GM19240 (cell line): ENCODE measurements at regions not wholly inside any gene's neighbourhood (a gene's known extent, or its start where the extent isn't known, plus 50 kb on each side); places are given as distances from the start of the nearest gene placed in this dataset.
"Not testable (repeated sequence)": the region's sequence is repeated elsewhere in the genome, so short reads cannot be mapped to it uniquely, and the experiment has no call there.

ENCODE experiments used
- DNase-seq: peaks from one replicate; pipeline ENCODE4 v3.0.0; 2011; ENCODE audit warnings: low spot score; ENCODE audit not compliant: insufficient read length

DNA sequence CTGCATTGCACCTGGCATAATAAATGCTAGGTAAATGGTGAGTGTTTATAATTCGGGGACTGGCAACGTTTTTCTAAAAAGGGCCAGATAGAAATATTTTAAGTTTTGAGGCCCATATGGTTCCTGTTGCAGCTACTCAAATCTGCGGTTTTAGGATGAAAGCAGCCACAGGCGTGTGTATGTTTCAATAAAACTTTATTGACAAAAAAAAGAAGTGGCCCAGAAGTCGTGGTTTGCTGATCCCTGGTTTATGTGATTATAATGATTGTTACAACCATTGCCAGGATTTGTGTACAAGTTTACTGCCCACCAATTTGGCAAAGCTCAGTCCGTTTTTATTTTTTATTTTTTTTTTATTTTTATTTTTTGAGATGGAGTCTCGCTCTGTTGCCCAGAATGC, 536.1 kb downstream of the XYLT1 start:
- DNase-seq, result no peak

DNA sequence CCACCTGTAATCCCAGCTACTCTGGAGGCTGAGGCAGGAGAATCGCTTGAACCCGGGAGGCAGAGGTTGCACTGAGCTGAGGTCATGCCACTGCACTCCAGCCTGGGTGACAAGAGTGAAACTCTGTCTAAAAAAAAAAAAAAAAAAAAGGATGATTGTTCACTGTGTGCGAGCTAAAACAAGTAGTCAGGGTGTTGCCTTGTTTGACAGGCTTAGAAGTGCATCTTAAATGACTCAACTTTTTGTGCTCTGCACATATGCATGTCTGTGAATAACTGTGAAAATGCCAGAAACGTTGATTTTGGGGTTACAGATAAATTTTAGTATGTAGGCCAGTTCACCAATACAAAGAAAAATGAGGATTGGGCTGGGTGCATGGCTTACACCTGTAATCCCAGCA, 534.9 kb downstream of the XYLT1 start:
- DNase-seq, result not testable (repeated sequence)

DNA sequence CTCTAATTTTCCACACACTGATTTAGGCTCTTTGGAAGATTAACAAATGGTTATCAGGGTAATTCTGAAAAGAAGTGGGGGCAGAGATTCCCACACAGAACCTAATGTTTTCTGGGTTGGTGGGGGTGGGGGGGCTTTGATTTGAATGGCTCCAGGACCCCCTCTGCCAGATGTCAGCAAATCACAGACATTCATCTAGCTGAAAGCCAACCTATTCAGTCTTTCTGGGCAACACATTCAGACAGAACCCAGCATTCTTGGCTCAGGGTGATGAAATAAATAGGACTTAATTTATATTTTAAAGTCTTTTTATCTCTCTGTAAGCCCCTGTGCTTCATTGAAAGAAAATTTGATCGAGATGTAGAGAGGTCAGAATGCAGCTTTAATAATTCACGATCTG, 533.2 kb downstream of the XYLT1 start:
- no peak for DNase-seq

DNA sequence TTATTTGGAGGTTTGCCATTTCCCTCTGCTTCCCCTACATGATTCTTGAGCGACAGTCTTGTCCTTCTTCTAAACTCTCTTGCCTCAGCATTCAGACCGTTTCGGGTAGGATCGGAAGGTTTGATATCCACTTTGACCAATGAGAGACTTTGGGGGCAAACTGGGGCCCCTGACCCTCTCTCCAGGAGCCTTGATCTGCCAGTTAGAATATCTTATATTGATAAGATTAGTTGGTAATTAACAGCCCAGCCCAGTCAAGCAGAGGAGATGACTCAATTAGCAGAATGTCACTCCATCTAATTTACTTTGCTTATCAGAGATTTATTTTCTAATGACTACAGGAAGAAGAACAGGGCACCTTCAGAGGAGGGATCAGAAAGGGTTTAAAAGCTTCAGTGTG, 532.8 kb downstream of the XYLT1 start:
- DNase-seq, result no peak

DNA sequence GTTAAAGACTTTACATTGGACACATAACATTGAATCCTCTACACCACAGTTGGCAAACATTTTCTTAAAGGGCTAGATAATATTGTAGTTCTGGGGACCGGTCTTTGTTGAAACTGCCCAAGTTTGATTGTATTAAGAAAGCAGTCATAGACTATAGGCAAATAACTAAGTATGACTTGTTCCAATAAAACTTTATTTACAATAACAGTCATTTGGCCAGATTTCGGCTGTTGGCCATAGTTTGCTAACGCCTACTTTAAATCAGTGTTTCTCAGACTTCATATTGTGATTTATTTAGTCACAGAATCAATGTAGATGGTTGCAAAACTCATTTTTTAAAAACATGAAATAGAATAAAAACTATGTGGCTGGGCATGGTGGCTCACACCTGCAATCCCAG, 531.8 kb downstream of the XYLT1 start:
- DNase-seq, result no peak

DNA sequence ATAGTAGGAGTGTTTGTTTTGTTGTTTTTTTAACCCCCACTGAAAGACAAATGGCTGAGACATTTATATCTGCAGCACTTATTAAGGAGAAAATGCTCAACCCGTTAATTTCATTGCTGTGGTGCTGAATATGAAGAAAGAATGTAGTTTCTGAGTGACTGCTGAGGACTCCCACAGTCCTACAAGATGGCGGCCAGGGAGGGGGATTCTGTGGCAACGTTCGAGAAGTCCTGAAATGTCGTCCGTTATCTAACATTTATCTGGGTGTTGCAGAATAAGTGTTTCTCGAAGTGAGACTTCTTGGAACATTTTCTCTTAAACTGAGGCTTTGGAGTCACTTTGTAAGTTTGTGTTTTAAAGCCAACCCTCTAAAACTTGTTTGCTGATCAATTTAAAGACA, 530.4 kb downstream of the XYLT1 start:
- no peak for DNase-seq

DNA sequence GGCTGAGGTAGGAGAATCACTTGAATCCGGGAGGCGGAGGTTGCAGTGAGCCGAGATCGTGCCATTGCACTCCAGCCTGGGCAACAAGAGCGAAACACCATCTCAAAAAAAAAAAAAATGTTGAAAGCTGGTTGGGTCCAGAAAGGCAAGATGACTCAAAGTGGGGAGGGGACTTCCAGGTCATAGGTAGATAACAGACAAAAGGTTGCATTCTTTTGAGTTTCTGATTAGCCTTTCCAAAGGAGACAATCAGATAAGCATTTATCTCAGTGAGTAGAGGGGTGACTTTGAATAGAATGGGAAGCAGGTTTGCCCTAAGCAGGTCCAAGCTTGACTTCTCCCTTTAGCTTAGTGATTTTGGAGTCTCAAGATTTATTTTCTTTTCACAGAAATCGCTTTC, 527.9 kb downstream of the XYLT1 start:
- DNase-seq, result not testable (repeated sequence)

DNA sequence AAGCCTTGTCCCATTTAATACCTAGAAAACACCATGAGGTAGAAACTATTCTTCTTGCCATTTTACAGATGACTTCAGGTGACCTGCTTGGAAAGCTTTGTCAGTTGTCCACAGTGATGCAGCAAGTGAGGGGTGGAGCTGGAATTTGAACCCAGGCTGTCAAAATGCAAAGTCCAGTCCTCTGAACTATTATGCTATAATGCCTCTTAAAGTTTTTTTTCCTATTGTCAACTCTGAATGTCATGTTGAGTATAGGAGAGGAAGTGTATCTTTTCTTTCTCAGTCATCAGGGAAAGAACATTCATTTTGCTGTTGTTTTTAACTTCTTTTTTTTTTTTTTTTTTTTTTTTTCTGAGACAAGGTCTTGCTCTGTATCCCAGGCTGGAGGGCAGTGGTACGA, 525.6 kb downstream of the XYLT1 start:
- no peak for DNase-seq

DNA sequence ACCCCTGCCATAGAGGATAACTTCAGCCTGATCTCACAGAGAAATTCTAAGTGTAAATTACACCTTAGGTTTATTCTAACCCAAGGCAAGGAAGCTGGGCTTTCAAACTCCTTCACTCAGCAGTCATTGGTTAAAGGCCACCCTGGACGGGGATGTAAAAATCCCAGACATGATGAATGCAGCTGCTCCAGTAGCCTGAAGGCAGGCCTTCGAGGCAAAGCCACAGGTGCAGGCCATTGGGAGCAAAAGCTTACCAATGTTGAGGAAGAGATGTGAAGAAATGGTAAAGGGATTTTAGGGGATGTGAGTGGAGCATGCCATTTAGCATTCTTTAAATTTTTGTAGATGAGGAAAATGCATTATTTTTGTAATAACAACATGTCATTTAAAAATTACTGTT, 514.4 kb downstream of the XYLT1 start:
- no peak for DNase-seq

DNA sequence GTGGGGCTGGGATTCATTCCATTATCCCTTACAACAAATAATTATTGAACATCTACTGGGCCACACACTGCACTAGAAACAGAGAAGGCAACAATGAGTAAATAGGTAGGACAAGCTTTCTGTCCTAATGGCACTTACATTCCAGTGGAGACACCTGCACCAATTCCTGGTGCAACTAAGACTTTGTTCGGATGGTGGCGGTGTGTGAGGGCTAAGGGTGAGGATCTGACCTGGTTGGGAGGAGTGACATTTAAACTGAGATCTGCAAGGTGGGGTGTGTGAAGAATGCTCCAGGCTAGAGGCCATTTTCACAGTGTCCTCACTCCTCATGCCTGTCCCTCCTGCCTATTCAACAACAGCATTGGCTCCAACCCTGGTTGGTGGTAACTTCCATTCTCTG, 510.0 kb downstream of the XYLT1 start:
- DNase-seq, result no peak

DNA sequence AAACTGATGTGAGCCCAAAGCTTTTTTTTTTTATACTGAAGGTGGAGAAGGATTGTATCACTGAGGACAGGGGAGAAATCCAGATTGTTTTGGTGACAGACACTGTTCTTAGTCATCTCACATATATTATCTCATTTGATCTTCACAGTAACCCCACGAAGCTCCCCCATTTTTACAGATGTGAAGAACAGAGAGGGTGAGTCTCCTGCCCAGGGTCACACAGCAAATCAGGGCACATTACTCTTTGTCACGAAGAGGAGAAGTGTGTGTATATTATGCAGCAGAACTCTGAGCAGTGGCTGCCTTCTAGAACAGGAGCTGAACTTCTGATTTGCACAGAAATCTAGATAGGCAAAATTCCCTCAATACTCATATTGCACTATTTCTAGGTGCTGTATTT, 504.3 kb downstream of the XYLT1 start:
- no peak for DNase-seq

DNA sequence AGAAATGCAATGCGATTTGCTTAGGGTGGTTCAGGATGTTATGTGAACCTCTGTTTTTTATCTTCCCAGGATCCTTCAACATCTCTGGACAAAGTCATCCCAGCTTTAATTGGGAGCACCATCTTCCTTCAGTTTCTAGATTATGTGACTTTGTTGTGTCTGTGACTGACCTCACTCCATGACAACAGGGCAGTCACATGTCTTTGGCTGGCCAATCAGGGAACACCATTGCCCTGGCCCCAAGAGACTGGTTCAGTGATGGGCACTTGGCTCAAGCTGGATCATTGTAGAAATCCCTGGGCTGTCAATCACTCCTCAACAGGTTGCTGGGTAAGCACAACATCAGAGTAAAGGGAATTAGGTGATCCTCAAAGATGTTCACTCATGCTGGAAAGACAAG, 499.7 kb downstream of the XYLT1 start:
- no peak for DNase-seq

DNA sequence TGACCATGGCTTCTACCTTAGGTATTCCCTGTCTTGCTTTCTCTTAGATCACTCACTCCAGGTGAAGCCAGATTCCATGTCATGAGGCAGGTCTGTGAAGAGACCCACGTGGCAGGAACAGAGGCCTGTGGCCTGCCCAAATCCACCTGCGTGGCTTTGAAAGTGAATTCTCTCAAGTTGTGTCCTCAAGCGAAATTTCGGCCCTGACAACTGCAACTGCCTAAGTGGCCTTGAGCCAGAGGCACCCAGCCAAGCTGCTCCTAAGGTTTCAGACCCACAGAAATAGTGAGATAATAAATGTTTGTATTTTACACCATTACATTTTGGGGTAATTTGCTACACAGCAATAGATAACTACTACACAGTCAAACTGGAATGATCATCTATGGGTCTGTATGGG, 497.9 kb downstream of the XYLT1 start:
- no peak for DNase-seq

DNA sequence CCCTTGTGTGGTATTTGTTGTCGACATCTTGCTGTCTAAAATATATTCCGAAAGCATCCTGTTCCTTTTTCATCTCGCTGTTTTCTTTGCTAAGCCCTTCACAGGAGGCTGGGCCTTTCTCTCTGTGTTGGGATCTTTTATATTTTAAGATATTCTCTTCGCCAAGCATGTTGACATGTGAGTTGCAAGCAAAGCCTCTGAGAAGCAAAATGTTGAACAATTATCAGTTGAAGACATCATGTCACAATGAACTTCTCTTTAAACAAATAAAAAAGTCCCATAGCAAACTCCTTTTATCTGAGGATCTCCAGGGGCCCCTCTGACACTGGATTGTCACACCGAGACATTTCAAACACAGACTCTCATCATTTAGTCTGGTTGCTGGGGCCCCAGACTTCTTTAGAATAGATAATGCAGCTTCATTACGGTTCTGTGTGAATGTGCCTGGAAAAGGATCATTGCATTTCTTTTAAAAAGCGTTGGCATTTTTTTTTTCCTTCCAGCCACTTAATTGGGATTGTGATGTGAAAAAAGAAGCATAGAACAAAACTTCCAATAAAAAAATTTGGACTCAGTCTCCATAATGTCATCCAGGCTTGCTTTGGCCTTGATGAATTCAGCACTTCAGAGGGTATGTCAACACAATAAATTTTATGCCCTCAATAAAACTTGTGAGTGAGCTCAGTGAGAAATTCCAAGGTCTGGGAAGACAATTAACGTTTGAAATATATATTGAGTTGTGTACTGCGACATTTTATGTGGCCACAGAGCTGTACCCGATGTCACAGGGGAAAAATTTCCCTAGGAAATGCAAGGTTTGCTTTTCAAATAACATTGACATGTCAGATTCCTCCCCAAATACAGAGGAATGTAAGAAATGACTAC, 496.8 kb downstream of the XYLT1 start:
- DNase-seq, result no peak

DNA sequence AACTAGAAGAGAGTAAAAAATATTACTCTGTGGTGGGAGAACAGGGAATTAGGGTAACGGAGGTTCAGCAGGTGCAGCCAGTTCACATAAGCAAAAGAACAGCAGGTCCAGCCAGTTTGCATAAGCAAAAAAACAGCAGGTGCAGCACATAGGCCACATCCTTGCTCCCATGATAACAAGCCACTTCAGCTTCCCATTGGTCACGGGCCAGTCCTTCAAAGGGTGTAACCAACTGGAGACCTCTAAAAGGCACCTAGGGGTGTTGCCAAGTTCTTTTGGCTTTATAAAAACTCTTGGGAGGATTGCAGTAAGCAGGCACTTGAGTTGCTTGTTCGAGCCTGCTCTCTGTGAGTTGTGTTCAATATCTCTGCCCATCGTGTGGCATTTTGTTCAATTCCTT, 488.1 kb downstream of the XYLT1 start:
- no peak for DNase-seq

DNA sequence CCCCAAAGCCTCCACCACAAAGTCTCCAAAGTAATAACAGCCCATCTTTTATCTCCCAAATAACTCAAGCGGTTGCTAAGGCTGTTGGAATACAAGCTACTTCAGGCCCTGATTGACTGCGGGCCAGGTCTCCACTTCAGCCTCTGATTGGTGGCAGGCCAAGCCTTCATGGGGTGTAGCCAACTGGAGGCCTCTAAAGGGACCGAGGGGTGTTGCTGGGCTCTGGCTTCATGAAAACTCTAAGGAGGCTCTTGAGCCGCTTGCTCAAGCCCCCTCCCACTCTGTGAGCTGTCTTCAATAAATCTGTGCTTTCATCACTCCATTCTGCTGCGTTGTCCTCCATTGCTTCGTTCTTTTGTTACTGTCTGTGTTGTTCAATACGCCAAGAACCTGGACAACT, 487.2 kb downstream of the XYLT1 start:
- no peak for DNase-seq

DNA sequence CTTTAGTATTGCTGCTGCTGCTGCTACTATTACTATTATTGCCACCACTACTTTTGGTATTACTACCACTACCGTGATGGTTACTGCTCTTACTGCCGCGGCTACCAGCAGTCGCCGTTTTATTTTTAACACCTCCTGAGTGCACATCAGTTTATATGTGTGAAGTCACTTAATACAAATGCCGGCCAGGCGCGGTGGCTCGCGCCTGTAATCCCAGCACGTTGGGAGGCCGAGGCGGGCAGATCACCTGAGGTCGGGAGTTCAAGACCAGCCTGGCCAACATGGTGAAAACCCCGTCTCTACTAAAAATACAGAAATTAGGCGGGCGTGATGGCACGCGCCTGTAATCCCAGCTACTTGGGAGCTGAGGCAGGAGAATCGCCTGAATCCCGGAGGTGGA, 486.7 kb downstream of the XYLT1 start:
- not testable (repeated sequence) for DNase-seq

DNA sequence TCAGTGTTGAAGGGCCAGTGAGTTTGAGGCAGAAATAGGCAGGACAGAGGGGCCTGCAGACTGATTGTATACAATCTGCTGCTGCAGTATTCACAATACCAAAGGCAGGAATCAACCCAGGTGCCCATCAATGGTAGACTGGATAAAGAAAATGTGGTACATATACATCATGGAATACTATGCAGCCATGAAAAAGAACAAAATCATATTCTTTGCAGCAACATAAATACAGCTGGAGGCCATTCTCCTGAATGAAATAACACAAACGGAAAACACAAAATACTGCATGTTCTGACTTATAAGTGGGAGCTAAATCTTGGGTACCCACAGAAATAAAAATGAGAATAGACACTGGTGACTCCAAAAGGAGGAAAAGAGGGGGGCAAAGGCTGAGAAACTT, 485.1 kb downstream of the XYLT1 start:
- no peak for DNase-seq

DNA sequence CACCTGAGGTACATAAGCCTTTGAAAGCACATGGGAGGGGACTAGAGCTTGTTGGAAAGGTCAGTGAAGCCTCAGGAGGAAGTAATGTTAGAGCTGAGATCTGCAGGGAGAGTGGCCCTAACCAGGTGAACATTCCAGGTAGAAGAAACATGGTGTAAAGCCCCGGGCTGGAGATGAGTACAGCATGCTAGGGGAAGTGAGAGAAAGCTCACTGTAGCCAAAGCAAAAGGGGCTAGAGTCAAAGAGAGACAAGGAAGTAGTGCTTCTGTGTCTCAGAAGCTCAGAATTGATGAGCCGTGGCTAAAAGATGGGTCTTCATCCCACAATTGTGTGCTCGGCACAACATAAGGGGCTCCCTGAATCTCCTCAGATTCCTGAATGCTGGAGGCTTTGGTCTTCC, 481.8 kb downstream of the XYLT1 start:
- peak; percentile 18 for DNase-seq

DNA sequence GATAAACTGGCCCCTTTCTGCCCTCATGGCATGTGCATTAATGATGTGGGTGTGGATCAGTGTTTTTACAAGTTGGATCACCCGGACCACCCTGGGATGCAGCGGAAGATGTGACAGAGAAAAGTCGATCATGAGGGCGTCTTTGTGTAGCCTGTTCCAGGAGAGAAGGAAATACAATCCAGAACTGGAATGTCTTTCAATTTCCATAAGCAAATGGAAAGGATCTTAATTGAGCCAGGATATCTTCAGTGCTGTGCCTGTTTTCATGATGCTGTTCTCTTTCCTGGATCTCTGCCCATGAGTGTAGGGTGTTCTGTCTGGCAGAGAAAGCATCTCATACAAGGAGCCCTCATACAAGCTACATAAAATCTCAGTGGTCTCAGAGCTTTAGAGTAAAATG, 481.4 kb downstream of the XYLT1 start:
- DNase-seq, result no peak

DNA sequence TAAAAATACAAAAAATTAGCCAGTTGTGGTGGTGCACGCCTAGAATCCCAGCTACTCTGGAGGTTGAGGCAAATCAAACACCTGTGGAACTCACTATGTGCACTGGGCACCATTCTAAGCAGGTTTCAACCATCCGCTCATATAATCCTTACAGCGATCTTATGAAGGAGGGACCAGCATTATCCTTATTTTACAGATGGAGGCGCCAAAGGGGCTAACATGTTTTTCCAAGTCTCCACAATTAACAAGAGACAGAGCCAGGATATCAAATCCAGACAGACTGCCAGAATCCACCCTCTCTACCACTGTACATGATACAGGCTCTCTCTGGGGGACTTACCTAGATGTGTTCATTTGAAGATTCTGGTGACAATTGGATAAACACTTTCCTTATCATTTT, 479.0 kb downstream of the XYLT1 start:
- no peak for DNase-seq

DNA sequence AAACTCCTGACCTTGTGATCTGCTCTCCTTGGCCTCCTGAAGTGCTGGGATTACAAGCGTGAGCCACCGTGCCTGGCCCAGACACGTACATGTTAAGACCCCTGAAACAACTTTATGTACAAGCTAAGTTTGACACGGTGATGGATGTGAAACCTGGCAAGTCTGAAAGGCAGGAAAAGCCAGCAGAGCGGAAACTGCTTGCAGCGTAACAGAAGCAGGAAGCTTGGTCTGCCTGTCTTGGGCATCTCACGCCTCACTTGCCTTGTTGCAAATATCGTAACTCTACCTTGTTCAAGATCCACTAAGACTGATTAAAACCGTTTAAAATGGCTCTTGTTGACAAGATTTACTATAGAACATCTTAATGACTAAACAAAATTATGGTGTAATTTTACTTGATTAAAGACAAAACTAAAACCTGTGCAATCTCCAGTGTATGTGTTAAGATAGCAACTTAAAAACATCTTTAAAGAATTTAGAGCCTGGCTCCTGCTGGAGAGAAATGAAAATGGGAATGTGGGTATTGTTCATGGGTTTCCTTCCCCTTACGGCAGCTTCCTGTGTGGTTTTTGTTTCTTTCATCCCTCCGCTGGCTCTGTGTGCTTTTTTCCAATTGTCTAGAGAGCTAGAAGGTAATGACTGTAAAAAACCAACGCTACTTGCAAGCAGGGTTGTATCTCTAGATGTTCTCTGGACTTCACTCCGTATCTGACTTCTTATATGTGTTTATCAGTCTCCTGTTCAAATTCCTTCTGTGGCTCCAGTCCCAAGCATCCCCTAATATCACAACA, 477.6 kb downstream of the XYLT1 start:
- DNase-seq, result no peak

DNA sequence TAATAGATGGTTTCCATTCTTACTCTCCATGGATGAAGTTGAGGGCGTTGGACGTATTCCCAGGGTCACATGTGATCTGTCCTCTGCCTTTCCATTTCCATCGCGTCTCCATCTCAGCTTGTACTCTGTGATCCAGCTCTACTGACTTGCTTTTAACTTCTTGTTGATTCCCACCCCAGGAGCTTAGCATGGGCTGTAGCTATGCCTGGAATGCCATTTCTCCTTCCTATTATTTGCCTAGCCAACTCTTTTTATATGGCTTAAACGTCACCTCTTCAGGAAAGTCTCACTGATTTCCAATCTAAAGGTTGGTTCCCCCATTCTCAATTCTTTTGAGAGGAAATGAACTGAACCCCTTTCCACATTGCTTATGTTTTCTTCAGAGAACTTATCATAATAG, 475.9 kb downstream of the XYLT1 start:
- DNase-seq, result no peak
